ENCODE measurements at regions not wholly inside any gene's neighbourhood (a gene's known extent, or its start where the extent isn't known, plus 50 kb on each side); places are given as distances from the start of the nearest gene placed in this dataset.

- Histone ChIP-seq H3K4me3 (ENCODE audit: low read depth, low read length) (no peak overlapping the region), H3K27ac (no peak overlapping the region), H3K4me2 (ENCODE audit: low read length) (no peak overlapping the region), H3K79me2 (no peaks in the 10 kb centered on the region), H3K9ac (no peak overlapping the region), H2AFZ (no peak overlapping the region), H3K9me3 (ENCODE audit: control insufficient read depth, low read length) (no peaks in the 10 kb centered on the region), H3K4me1 (no peaks in the 10 kb centered on the region), H3K36me3 (ENCODE audit: control insufficient read depth, insufficient read depth, low read length) (no peaks in the 10 kb centered on the region), H3K27me3 (ENCODE audit: control insufficient read depth, insufficient read depth, low read length) (no peaks in the 10 kb centered on the region)
- no peak for TF ChIP-seq CTCF (IDR thresholded peaks at IDR 0.05)
Observed at GRCh38 chr12:93040367-93040766, 111.3 kb upstream of the EEA1 start.

- H3K4me1 ChIP-seq, result no peaks in the 10 kb centered on the region
- no peak overlapping the region for H3K4me2 ChIP-seq (ENCODE audit: low read length)
- H3K9ac ChIP-seq, result no peak overlapping the region
- H3K4me3 ChIP-seq (ENCODE audit: low read depth, low read length), result no peak overlapping the region
- no peaks in the 10 kb centered on the region for H3K79me2 ChIP-seq
- TF ChIP-seq CTCF (IDR thresholded peaks at IDR 0.05), result no peak
- H3K9me3 ChIP-seq (ENCODE audit: control insufficient read depth, low read length), result no peaks in the 10 kb centered on the region
- no peaks in the 10 kb centered on the region for H3K27me3 ChIP-seq (ENCODE audit: control insufficient read depth, insufficient read depth, low read length)
- H3K27ac ChIP-seq, result no peak overlapping the region
- H3K36me3 ChIP-seq (ENCODE audit: control insufficient read depth, insufficient read depth, low read length), result no peaks in the 10 kb centered on the region
- no peak overlapping the region for H2AFZ ChIP-seq
Observed at GRCh38 chr12:93041416-93041815, 112.3 kb upstream of the EEA1 start.

- no peaks in the 10 kb centered on the region for H3K9me3 ChIP-seq (ENCODE audit: control insufficient read depth, low read length)
- H3K36me3 ChIP-seq (ENCODE audit: control insufficient read depth, insufficient read depth, low read length), result no peaks in the 10 kb centered on the region
- no peak overlapping the region for H3K4me2 ChIP-seq (ENCODE audit: low read length)
- no peak overlapping the region for H3K4me3 ChIP-seq (ENCODE audit: low read depth, low read length)
- no peaks in the 10 kb centered on the region for H3K27me3 ChIP-seq (ENCODE audit: control insufficient read depth, insufficient read depth, low read length)
- H3K4me1 ChIP-seq, result no peaks in the 10 kb centered on the region
- no peak overlapping the region for H3K9ac ChIP-seq
- TF ChIP-seq CTCF (IDR thresholded peaks at IDR 0.05), result no peak
- no peak overlapping the region for H2AFZ ChIP-seq
- H3K79me2 ChIP-seq, result no peaks in the 10 kb centered on the region
- H3K27ac ChIP-seq, result no peak overlapping the region
Observed at GRCh38 chr12:93042283-93042682, 113.2 kb upstream of the EEA1 start.

- H3K27ac ChIP-seq, result no peak overlapping the region
- no peaks in the 10 kb centered on the region for H3K27me3 ChIP-seq (ENCODE audit: control insufficient read depth, insufficient read depth, low read length)
- no peak overlapping the region for H3K9ac ChIP-seq
- no peak overlapping the region for H2AFZ ChIP-seq
- no peaks in the 10 kb centered on the region for H3K79me2 ChIP-seq
- no peaks in the 10 kb centered on the region for H3K36me3 ChIP-seq (ENCODE audit: control insufficient read depth, insufficient read depth, low read length)
- H3K9me3 ChIP-seq (ENCODE audit: control insufficient read depth, low read length), result no peaks in the 10 kb centered on the region
- no peaks in the 10 kb centered on the region for H3K4me1 ChIP-seq
- H3K4me3 ChIP-seq (ENCODE audit: low read depth, low read length), result no peak overlapping the region
- no peak for TF ChIP-seq CTCF (IDR thresholded peaks at IDR 0.05)
- no peak overlapping the region for H3K4me2 ChIP-seq (ENCODE audit: low read length)
Observed at GRCh38 chr12:93042684-93043083, 113.6 kb upstream of the EEA1 start.

- no peaks in the 10 kb centered on the region for H3K4me1 ChIP-seq
- H3K9me3 ChIP-seq (ENCODE audit: control insufficient read depth, low read length), result no peaks in the 10 kb centered on the region
- no peaks in the 10 kb centered on the region for H3K36me3 ChIP-seq (ENCODE audit: control insufficient read depth, insufficient read depth, low read length)
- no peak overlapping the region for H3K9ac ChIP-seq
- H3K27me3 ChIP-seq (ENCODE audit: control insufficient read depth, insufficient read depth, low read length), result no peaks in the 10 kb centered on the region
- no peak overlapping the region for H3K4me3 ChIP-seq (ENCODE audit: low read depth, low read length)
- H3K27ac ChIP-seq, result no peak overlapping the region
- no peaks in the 10 kb centered on the region for H3K79me2 ChIP-seq
- no peak for TF ChIP-seq CTCF (IDR thresholded peaks at IDR 0.05)
- H2AFZ ChIP-seq, result no peak overlapping the region
- no peak overlapping the region for H3K4me2 ChIP-seq (ENCODE audit: low read length)
Observed at GRCh38 chr12:93043192-93043876, 114.2 kb upstream of the EEA1 start.
